Tibial nerve (tissue), 4 donors: ENCODE measurements at regions not wholly inside any gene's neighbourhood (a gene's known extent, or its start where the extent isn't known, plus 50 kb on each side); places are given as distances from the start of the nearest gene placed in this dataset.

Experiments
- DNase-seq, 2 donors: peaks; one replicate each; pipeline ENCODE4 v3.0.0-alpha.2; 2019; ENCODE audit warnings: low spot score in 2 of 2
- H3K27ac ChIP-seq, 4 donors: fragments of 200-600 bp; sonication (generic) in 3 of 4; one replicate each; pipeline ENCODE4 v1.5.1; 2017 to 2019; ENCODE audit warnings: mild to moderate bottlenecking in 1 of 4
- H3K27me3 ChIP-seq, 2 donors: fragments of 200-600 bp; sonication (generic) in 1 of 2; one replicate each; pipeline versions ENCODE4 v1.5.1 to v1.6.0; 2017 to 2019
- H3K36me3 ChIP-seq, 3 donors: fragments of 200-600 bp; sonication (generic); one replicate each; pipeline ENCODE4 v1.5.1; 2018 to 2019
- H3K4me1 ChIP-seq, 4 donors: fragments of 200-600 bp; sonication (generic) in 3 of 4; one replicate each; pipeline ENCODE4 v1.5.1; 2017 to 2019
- H3K4me3 ChIP-seq, 4 donors: fragments of 200-600 bp; sonication (generic) in 3 of 4; one replicate each; pipeline ENCODE4 v1.5.1; 2017 to 2019; ENCODE audit warnings: mild to moderate bottlenecking in 1 of 4, moderate library complexity in 1 of 4
- H3K9me3 ChIP-seq, 4 donors: fragments of 200-600 bp; sonication (generic) in 3 of 4; one replicate each; pipeline ENCODE4 v1.5.1; 2017 to 2019
- CTCF ChIP-seq, 5 experiments: fragments of 200-600 bp in 3 of 5; fragments of 450-650 bp in 2 of 5; sonication (generic) in 3 of 5; IDR thresholded peaks; one replicate each; pipeline ENCODE4 v1.5.1; 2016 to 2019; ENCODE audit warnings: antibody characterized with exemption in 5 of 5, mild to moderate bottlenecking in 3 of 5, moderate library complexity in 2 of 5
- EP300 ChIP-seq, 2 donors: sonication (generic); formaldehyde crosslinking; IDR thresholded peaks; one replicate each; pipeline ENCODE4 v1.6.1; 2017; ENCODE audit warnings: antibody characterized with exemption in 2 of 2, mild to moderate bottlenecking in 1 of 2
- POLR2A ChIP-seq, 2 donors: fragments of 450-650 bp; IDR thresholded peaks; one replicate each; pipeline ENCODE4 v1.6.1; 2017; ENCODE audit warnings: antibody characterized with exemption in 2 of 2, mild to moderate bottlenecking in 2 of 2, moderate library complexity in 2 of 2
- WGBS, 2 donors: methylation state at CpG; one replicate each; pipeline ENCODE4 v1.1.5; 2018; 5-methylcytosine and 5-hydroxymethylcytosine counted together

- 80 to 82% methylated on average over 8 of the region's 8 CpGs for WGBS, 2 donors
- no peak for TF ChIP-seq CTCF (IDR thresholded peaks at IDR 0.05)
- H3K36me3 ChIP-seq: no peaks in the 10 kb centered on the region
- no peak overlapping the region for H3K4me3 ChIP-seq
- DNase-seq: no peak
- H3K27me3 ChIP-seq: no peaks in the 10 kb centered on the region
- H3K9me3 ChIP-seq: no peaks in the 10 kb centered on the region
- H3K27ac ChIP-seq: no peak overlapping the region
- peaks cover 0 to 5% (median 0%) of the 10 kb centered on the region in 4 donors for H3K4me1 ChIP-seq
Measured at GRCh38 chr20:60474385-60474910, 516.2 kb downstream of the CDH26 start.

GRCh38 chr20:60476045-60476444 lies 517.8 kb downstream of the CDH26 start:
- no peak overlapping the region for H3K4me3 ChIP-seq
- peaks cover 0 to 5% (median 0%) of the 10 kb centered on the region in 4 donors for H3K4me1 ChIP-seq
- no peaks in the 10 kb centered on the region for H3K27me3 ChIP-seq
- no peaks in the 10 kb centered on the region for H3K9me3 ChIP-seq
- 22 to 35% methylated on average over 7 of the region's 7 CpGs for WGBS, 2 donors
- DNase-seq: no peak
- no peaks in the 10 kb centered on the region for H3K36me3 ChIP-seq
- TF ChIP-seq POLR2A (IDR thresholded peaks at IDR 0.05) (no peak), CTCF (IDR thresholded peaks at IDR 0.05) (no peak), EP300 (IDR thresholded peaks at IDR 0.05) (no peak)
- peak overlapping the region in 1 of 4 donors; percentile 11 for H3K27ac ChIP-seq

- Histone ChIP-seq H3K27ac (no peak overlapping the region), H3K4me1 (peaks cover 0 to 9% (median 0%) of the 10 kb centered on the region in 4 donors), H3K36me3 (no peaks in the 10 kb centered on the region), H3K4me3 (no peak overlapping the region), H3K9me3 (no peaks in the 10 kb centered on the region), H3K27me3 (no peaks in the 10 kb centered on the region)
- 62 to 64% methylated on average over 11 of the region's 11 CpGs for WGBS, 2 donors
- no peak for TF ChIP-seq POLR2A (IDR thresholded peaks at IDR 0.05)
- no peak for TF ChIP-seq CTCF (IDR thresholded peaks at IDR 0.05)
- TF ChIP-seq EP300 (IDR thresholded peaks at IDR 0.05): no peak
- no peak for DNase-seq
Measured at GRCh38 chr20:60477958-60478357, 519.7 kb downstream of the CDH26 start.

- Histone ChIP-seq H3K36me3 (no peaks in the 10 kb centered on the region), H3K9me3 (no peaks in the 10 kb centered on the region), H3K27ac (no peak overlapping the region), H3K27me3 (no peaks in the 10 kb centered on the region), H3K4me3 (no peak overlapping the region), H3K4me1 (peaks cover 0 to 12% (median 0%) of the 10 kb centered on the region in 4 donors)
- 78 to 86% methylated on average over 7 of the region's 7 CpGs for WGBS, 2 donors
- no peak for DNase-seq
- TF ChIP-seq EP300 (IDR thresholded peaks at IDR 0.05): no peak
- no peak for TF ChIP-seq POLR2A (IDR thresholded peaks at IDR 0.05)
- TF ChIP-seq CTCF (IDR thresholded peaks at IDR 0.05): no peak
Measured at GRCh38 chr20:60478533-60478932, 520.3 kb downstream of the CDH26 start.

GRCh38 chr20:60480950-60481742 lies 522.9 kb downstream of the CDH26 start:
- no peak for TF ChIP-seq EP300 (IDR thresholded peaks at IDR 0.05)
- no peak for TF ChIP-seq CTCF (IDR thresholded peaks at IDR 0.05)
- TF ChIP-seq POLR2A (IDR thresholded peaks at IDR 0.05): no peak
- Histone ChIP-seq H3K4me1 (peaks cover 0 to 11% (median 0%) of the 10 kb centered on the region in 4 donors), H3K27ac (no peak overlapping the region), H3K36me3 (no peaks in the 10 kb centered on the region), H3K27me3 (no peaks in the 10 kb centered on the region), H3K4me3 (no peak overlapping the region), H3K9me3 (no peaks in the 10 kb centered on the region)
- WGBS, 2 donors: 70 to 75% methylated on average over 17 to 25 of the region's 25 CpGs
- no peak for DNase-seq
